Choroid plexus epithelial cell (primary cell): ENCODE measurements at regions not wholly inside any gene's neighbourhood (a gene's known extent, or its start where the extent isn't known, plus 50 kb on each side); places are given as distances from the start of the nearest gene placed in this dataset.

Experiments used
- DNase-seq: peaks from one replicate; pipeline ENCODE4 v3.0.0-alpha.2; 2010; ENCODE audit warnings: low read depth
- H3K4me3 ChIP-seq: 2 replicates; pipeline ENCODE4 v1.5.1; 2011; ENCODE audit warnings: low read depth, mild to moderate bottlenecking, control low read depth, low read length, moderate library complexity
- TF ChIP-seq, protein P1 (sequence below): conservative IDR thresholded peaks from 2 replicates; pipeline ENCODE4 v1.5.1; 2011; ENCODE audit warnings: low read depth, mild to moderate bottlenecking, control low read depth, inconsistent platforms, low read length, moderate library complexity

GRCh38 chr5:91983869-91984268 lies 600.8 kb upstream of the ARRDC3 start:
- TF ChIP-seq, protein P1, sequence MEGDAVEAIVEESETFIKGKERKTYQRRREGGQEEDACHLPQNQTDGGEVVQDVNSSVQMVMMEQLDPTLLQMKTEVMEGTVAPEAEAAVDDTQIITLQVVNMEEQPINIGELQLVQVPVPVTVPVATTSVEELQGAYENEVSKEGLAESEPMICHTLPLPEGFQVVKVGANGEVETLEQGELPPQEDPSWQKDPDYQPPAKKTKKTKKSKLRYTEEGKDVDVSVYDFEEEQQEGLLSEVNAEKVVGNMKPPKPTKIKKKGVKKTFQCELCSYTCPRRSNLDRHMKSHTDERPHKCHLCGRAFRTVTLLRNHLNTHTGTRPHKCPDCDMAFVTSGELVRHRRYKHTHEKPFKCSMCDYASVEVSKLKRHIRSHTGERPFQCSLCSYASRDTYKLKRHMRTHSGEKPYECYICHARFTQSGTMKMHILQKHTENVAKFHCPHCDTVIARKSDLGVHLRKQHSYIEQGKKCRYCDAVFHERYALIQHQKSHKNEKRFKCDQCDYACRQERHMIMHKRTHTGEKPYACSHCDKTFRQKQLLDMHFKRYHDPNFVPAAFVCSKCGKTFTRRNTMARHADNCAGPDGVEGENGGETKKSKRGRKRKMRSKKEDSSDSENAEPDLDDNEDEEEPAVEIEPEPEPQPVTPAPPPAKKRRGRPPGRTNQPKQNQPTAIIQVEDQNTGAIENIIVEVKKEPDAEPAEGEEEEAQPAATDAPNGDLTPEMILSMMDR = no peak
- no peak for DNase-seq
- H3K4me3 ChIP-seq = no peak overlapping the region

GRCh38 chr5:91978221-91978882 lies 595.2 kb upstream of the ARRDC3 start:
- no peak for DNase-seq
- no peak overlapping the region for H3K4me3 ChIP-seq
- TF ChIP-seq, protein P1 = no peak

GRCh38 chr5:91977579-91977978 lies 594.5 kb upstream of the ARRDC3 start:
- DNase-seq = no peak
- TF ChIP-seq, protein P1 = no peak
- H3K4me3 ChIP-seq = no peak overlapping the region

DNA sequence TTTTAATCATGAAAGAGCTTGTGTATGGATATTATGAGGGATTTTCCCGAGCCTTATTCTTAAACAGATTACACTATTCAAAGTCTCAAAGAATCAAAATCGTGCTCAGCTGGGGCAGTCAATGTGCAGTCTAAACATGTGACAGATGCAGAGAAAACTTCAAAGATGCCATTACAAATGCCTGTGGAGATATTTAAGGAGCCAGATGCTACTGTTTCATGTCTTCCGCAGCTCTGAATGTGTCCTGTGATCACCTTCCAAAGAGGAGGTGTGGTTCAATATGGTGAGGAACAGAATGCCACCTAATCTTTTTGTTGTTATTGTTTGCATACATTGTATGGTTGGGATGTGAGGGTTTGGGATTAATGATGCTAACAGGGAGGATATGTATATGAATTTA lies 593.3 kb upstream of the ARRDC3 start:
- TF ChIP-seq, protein P1 = no peak
- DNase-seq = no peak
- H3K4me3 ChIP-seq = no peak overlapping the region

DNA sequence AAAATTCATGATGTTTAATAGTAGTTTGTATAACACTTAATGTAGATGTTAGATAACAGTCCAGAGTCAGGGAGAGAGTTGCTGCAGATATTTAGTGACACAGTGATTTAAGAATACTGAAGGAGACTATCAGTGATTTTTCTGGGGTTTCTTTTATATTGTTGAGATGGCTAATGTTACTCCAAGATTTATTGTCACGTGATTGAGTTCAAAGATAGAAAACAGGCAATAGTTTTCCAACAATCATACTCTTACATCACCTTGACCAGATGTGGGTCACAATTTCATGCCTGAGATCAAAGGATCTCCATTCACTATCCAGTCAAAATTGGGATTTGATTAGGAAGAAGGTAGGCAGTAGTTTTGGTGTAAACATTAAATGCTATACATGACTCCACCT lies 580.0 kb upstream of the ARRDC3 start:
- no peak for DNase-seq
- H3K4me3 ChIP-seq = no peak overlapping the region
- TF ChIP-seq, protein P1 = no peak

- TF ChIP-seq, protein P1 = no peak
- DNase-seq = peak; percentile 16
- no peak overlapping the region for H3K4me3 ChIP-seq
Observed at GRCh38 chr5:91957666-91958065, 574.5 kb upstream of the ARRDC3 start.

DNA sequence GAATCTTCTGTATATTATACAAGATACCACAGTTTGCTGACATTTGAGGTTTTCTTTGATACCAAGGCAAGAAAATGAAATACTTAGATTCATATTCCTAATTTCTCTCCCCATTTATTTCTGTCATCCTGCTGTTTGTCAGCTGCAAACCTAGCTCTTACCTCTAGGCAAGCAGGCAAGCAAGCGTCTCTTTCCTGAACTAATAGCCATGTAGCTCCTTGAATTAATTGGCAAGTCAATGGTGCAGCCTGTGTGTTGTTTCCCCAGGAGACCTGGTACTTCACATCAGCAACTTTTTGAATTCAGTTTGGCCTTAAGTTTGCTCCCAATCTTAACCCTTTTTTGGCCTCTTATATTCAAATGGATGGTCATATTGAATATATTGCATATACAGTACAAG lies 573.6 kb upstream of the ARRDC3 start:
- TF ChIP-seq, protein P1 = no peak
- no peak for DNase-seq
- H3K4me3 ChIP-seq = no peak overlapping the region
